HCT116 (cell line): ENCODE measurements at regions not wholly inside any gene's neighbourhood (a gene's known extent, or its start where the extent isn't known, plus 50 kb on each side); places are given as distances from the start of the nearest gene placed in this dataset.

Experiments
- CEBPB ChIP-seq: IDR thresholded peaks from 2 replicates; pipeline ENCODE4 v1.6.1; 2012; ENCODE audit warnings: low read depth
- EZH2 ChIP-seq: fragments of 200-600 bp; sonication (generic); IDR thresholded peaks from 2 replicates; pipeline ENCODE4 v1.6.1; 2017; ENCODE audit warnings: antibody characterized with exemption, mixed run types
- EZH2phosphoT487 ChIP-seq: fragments of 200-600 bp; IDR thresholded peaks from 2 replicates; pipeline ENCODE4 v1.6.1; 2018; ENCODE audit warnings: antibody characterized with exemption, borderline replicate concordance
- FOSL1 ChIP-seq: IDR thresholded peaks from 2 replicates; pipeline ENCODE4 v1.6.1; 2012; ENCODE audit warnings: low read depth
- JUND ChIP-seq: IDR thresholded peaks from 2 replicates; pipeline ENCODE4 v1.6.1; 2012
- MAX ChIP-seq: IDR thresholded peaks from 2 replicates; pipeline ENCODE4 v1.6.1; 2012
- POLR2AphosphoS5 ChIP-seq: IDR thresholded peaks from 2 replicates; pipeline ENCODE4 v1.6.1; 2011; ENCODE audit warnings: mild to moderate bottlenecking, low read depth, low read length, moderate library complexity
- REST ChIP-seq: IDR thresholded peaks from 2 replicates; pipeline ENCODE4 v1.6.1; 2012; ENCODE audit warnings: low read depth
- TF ChIP-seq, protein P1 (sequence below), 3 experiments: fragments of 200-600 bp in 1 of 3; sonication (generic) in 1 of 3; IDR thresholded peaks in 2 of 3; conservative IDR thresholded peaks in 1 of 3; 2 replicates each; pipeline ENCODE4 v1.5.1; 2012 to 2017; ENCODE audit warnings: low read depth in 2 of 3, low read length in 2 of 3, antibody characterized with exemption in 1 of 3, borderline replicate concordance in 1 of 3, control low read depth in 1 of 3, mild to moderate bottlenecking in 1 of 3, mixed read lengths in 1 of 3, mixed run types in 1 of 3, moderate library complexity in 1 of 3; ENCODE audit not compliant: insufficient read depth in 1 of 3

- TF ChIP-seq EZH2: no peak
- no peak for TF ChIP-seq EZH2phosphoT487
- TF ChIP-seq, protein P1, sequence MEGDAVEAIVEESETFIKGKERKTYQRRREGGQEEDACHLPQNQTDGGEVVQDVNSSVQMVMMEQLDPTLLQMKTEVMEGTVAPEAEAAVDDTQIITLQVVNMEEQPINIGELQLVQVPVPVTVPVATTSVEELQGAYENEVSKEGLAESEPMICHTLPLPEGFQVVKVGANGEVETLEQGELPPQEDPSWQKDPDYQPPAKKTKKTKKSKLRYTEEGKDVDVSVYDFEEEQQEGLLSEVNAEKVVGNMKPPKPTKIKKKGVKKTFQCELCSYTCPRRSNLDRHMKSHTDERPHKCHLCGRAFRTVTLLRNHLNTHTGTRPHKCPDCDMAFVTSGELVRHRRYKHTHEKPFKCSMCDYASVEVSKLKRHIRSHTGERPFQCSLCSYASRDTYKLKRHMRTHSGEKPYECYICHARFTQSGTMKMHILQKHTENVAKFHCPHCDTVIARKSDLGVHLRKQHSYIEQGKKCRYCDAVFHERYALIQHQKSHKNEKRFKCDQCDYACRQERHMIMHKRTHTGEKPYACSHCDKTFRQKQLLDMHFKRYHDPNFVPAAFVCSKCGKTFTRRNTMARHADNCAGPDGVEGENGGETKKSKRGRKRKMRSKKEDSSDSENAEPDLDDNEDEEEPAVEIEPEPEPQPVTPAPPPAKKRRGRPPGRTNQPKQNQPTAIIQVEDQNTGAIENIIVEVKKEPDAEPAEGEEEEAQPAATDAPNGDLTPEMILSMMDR (IDR thresholded peaks at IDR 0.05 in 2 of 3, conservative IDR thresholded peaks at IDR 0.05 in 1 of 3; ENCODE audit: borderline replicate concordance in 1 of 3, insufficient read depth in 1 of 3, low read depth in 2 of 3, low read length in 2 of 3): no peak
- no peak for TF ChIP-seq REST
- TF ChIP-seq CEBPB: no peak
- no peak for TF ChIP-seq POLR2AphosphoS5
- no peak for TF ChIP-seq JUND
- TF ChIP-seq MAX: no peak
- TF ChIP-seq FOSL1: no peak
Observed at GRCh38 chr1:167145965-167146364, 52.1 kb downstream of the STYXL2 start.
